ENCODE measurements at regions not wholly inside any gene's neighbourhood (a gene's known extent, or its start where the extent isn't known, plus 50 kb on each side); places are given as distances from the start of the nearest gene placed in this dataset.
A peak's percentile ranks its signal among the peaks of the same experiment; 100 is the strongest.
"Not testable (repeated sequence)": the region's sequence is repeated elsewhere in the genome, so short reads cannot be mapped to it uniquely, and the experiment has no call there.

GRCh38 chr4:181119186-181119585 is 1124.0 kb upstream of the TENM3 start:
- DNase-seq, result no peak

- no peak for DNase-seq
Observed at GRCh38 chr4:181121733-181122132, 1121.5 kb upstream of the TENM3 start.

- DNase-seq, result no peak
Observed at GRCh38 chr4:181127171-181127570, 1116.0 kb upstream of the TENM3 start.

- DNase-seq, result not testable (repeated sequence)
Observed at GRCh38 chr4:181130317-181130716, 1112.9 kb upstream of the TENM3 start.

- DNase-seq, result no peak
Observed at GRCh38 chr4:181137351-181137750, 1105.9 kb upstream of the TENM3 start.

GRCh38 chr4:181138116-181138515 is 1105.1 kb upstream of the TENM3 start:
- DNase-seq, result no peak

GRCh38 chr4:181140037-181140603 is 1103.1 kb upstream of the TENM3 start:
- DNase-seq, result no peak

GRCh38 chr4:181143250-181143854 is 1099.8 kb upstream of the TENM3 start:
- peak; percentile 2 to 37 (median 18) for DNase-seq

GRCh38 chr4:181146051-181146450 is 1097.2 kb upstream of the TENM3 start:
- DNase-seq, result no peak

- DNase-seq, result no peak
Observed at GRCh38 chr4:181147416-181147951, 1095.7 kb upstream of the TENM3 start.

GRCh38 chr4:181148470-181148869 is 1094.7 kb upstream of the TENM3 start:
- no peak for DNase-seq

- DNase-seq, result no peak
Observed at GRCh38 chr4:181150191-181150590, 1093.0 kb upstream of the TENM3 start.

- no peak for DNase-seq
Observed at GRCh38 chr4:181151856-181152255, 1091.3 kb upstream of the TENM3 start.

- no peak for DNase-seq
Observed at GRCh38 chr4:181157647-181158046, 1085.6 kb upstream of the TENM3 start.

GRCh38 chr4:181158971-181159370 is 1084.2 kb upstream of the TENM3 start:
- DNase-seq, result no peak

GRCh38 chr4:181161669-181162068 is 1081.5 kb upstream of the TENM3 start:
- no peak for DNase-seq

GRCh38 chr4:181162266-181162665 is 1080.9 kb upstream of the TENM3 start:
- DNase-seq, result no peak

GRCh38 chr4:181162676-181163075 is 1080.5 kb upstream of the TENM3 start:
- no peak for DNase-seq

GRCh38 chr4:181166742-181167399 is 1076.3 kb upstream of the TENM3 start:
- DNase-seq, result no peak

- no peak for DNase-seq
Observed at GRCh38 chr4:181168011-181168805, 1075.0 kb upstream of the TENM3 start.

GRCh38 chr4:181173046-181173445 is 1070.2 kb upstream of the TENM3 start:
- no peak for DNase-seq

GRCh38 chr4:181176306-181176705 is 1066.9 kb upstream of the TENM3 start:
- DNase-seq, result no peak

GRCh38 chr4:181181331-181181730 is 1061.9 kb upstream of the TENM3 start:
- no peak for DNase-seq
